ENCODE measurements at regions not wholly inside any gene's neighbourhood (a gene's known extent, or its start where the extent isn't known, plus 50 kb on each side); places are given as distances from the start of the nearest gene placed in this dataset.

DNA sequence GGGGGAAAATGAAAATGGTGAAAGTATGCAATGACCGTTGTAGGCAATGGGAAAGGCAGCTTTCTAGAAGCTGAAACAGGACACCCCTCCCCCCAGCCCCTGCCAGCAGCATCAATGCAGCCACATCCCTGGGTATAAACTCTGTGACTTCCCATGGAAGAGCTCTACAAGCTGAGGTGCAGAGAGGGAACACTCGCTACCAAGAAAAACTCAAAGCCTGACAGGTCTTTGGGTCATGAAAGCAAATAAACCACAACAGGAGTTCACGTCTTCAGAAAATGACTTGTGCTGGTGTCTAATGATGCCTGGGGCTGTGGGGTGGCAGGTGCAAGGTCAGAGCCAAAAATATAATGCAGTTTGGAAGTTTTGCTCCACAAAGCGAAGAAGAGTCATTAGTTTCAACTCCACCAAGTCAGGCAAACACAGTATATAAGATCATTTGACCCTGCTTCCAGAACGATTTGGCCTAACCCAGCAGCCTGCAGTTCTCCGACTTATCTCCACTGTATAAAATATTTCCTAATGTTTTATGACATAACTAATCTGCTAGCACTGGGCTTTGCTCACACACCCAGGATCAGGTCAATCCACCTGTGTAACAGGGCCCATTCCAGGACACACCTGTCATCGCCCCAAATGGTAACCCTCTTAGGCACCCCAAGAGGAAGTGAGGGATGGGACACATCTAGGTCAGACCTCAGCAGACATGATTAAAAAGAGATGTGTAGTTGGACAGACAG lies 102.1 kb downstream of the IRS2 start:
- TF ChIP-seq POLR2A (IDR thresholded peaks at IDR 0.05): no peak
- TF ChIP-seq, protein P1, sequence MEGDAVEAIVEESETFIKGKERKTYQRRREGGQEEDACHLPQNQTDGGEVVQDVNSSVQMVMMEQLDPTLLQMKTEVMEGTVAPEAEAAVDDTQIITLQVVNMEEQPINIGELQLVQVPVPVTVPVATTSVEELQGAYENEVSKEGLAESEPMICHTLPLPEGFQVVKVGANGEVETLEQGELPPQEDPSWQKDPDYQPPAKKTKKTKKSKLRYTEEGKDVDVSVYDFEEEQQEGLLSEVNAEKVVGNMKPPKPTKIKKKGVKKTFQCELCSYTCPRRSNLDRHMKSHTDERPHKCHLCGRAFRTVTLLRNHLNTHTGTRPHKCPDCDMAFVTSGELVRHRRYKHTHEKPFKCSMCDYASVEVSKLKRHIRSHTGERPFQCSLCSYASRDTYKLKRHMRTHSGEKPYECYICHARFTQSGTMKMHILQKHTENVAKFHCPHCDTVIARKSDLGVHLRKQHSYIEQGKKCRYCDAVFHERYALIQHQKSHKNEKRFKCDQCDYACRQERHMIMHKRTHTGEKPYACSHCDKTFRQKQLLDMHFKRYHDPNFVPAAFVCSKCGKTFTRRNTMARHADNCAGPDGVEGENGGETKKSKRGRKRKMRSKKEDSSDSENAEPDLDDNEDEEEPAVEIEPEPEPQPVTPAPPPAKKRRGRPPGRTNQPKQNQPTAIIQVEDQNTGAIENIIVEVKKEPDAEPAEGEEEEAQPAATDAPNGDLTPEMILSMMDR (IDR thresholded peaks at IDR 0.05 in 8 of 11, conservative IDR thresholded peaks at IDR 0.05 in 3 of 11): no peak
- no peak for TF ChIP-seq POLR2AphosphoS5 (IDR thresholded peaks at IDR 0.05)
- Histone ChIP-seq H3K27ac (no peak overlapping the region), H3K27me3 (replicated peaks in 1 of 7) (peaks cover 0 to 38% (median 4%) of the 10 kb centered on the region in 7 donors), H3K9me3 (no peaks in the 10 kb centered on the region), H3K36me3 (no peaks in the 10 kb centered on the region), H3K4me1 (no peaks in the 10 kb centered on the region), H3K4me3 (no peak overlapping the region)
- 71 to 86% (median 80%) methylated on average over 7 of the region's 7 CpGs for whole genome bisulfite sequencing, 5 donors
- intact Hi-C loops (cut with DNase I; ENCODE audit: low total_unique reads): no loop called here
- DNase-seq: no peak

DNA sequence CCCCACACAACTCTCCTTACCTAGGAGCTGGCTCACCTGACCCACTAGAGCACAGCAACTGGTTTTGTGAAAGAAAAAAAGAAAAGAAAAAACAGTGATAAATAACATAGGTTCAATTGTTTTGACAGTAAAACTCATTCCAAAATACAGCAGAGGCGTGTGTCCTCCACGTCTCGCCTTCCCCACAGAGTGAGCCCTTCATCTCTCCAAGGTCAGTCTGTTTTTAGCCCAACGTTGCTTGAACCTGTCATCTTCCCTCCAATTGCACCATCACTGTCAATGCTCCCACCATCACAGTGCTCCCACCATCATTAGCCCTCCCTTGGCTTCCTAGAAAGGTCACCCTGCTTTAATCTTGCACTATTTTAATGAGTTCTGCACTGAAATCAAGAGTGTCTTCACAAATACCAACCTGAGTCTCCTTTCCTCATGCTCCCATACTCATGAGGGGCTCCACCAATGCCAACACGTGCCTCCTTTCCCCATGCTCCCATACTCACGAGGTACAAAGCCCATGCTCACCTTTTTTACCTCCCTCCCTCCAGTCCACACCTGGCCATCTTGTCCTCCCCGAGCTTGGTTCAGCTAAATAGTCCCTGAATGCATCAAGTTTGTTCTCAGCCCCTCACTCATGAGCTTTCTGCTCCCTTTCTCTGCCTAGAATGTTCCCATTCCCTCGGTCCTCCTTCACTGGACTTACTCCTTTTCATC lies 103.7 kb downstream of the IRS2 start:
- WGBS, 5 donors: 74 to 83% (median 79%) methylated on average over 8 of the region's 8 CpGs
- no peak overlapping the region for H3K4me3 ChIP-seq
- TF ChIP-seq POLR2A (IDR thresholded peaks at IDR 0.05) (no peak), POLR2AphosphoS5 (IDR thresholded peaks at IDR 0.05) (no peak)
- TF ChIP-seq, protein P1 (IDR thresholded peaks at IDR 0.05 in 8 of 11, conservative IDR thresholded peaks at IDR 0.05 in 3 of 11): no peak
- DNase-seq: no peak
- H3K4me1 ChIP-seq: no peaks in the 10 kb centered on the region
- peaks cover 0 to 36% (median 4%) of the 10 kb centered on the region in 7 donors for H3K27me3 ChIP-seq (replicated peaks in 1 of 7)
- H3K27ac ChIP-seq: no peak overlapping the region
- no peaks in the 10 kb centered on the region for H3K9me3 ChIP-seq
- H3K36me3 ChIP-seq: no peaks in the 10 kb centered on the region
- intact Hi-C loops (cut with DNase I; ENCODE audit: low total_unique reads): no loop called here

DNA sequence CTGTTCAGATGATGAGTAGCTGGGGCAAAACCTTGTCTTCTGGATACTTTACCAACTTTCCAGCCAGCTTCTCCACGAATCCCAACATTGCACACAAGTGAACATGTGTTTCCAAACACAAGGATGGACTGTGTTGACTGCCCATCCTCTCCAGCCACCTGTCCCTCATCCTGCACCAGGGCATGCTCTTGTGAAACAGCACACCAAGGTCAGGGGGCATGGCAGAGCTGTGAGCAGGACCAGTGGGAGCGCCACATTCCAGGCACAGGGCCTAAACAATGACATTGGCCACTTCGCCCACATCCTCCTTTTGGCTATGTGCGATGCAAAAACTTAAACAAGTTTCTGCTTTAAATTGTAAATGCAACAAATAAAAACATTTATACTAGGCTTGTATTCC lies 105.5 kb downstream of the IRS2 start:
- WGBS, 5 donors: 71 to 93% (median 83%) methylated on average over 4 of the region's 4 CpGs
- H3K4me3 ChIP-seq: no peak overlapping the region
- intact Hi-C loops (cut with DNase I; ENCODE audit: low total_unique reads): no loop called here
- H3K27ac ChIP-seq: no peak overlapping the region
- H3K27me3 ChIP-seq (replicated peaks in 1 of 7): peaks cover 0 to 31% (median under 1%) of the 10 kb centered on the region in 7 donors
- H3K36me3 ChIP-seq: no peaks in the 10 kb centered on the region
- no peak for DNase-seq
- no peaks in the 10 kb centered on the region for H3K9me3 ChIP-seq
- H3K4me1 ChIP-seq: no peaks in the 10 kb centered on the region
- TF ChIP-seq, protein P1 (IDR thresholded peaks at IDR 0.05 in 8 of 11, conservative IDR thresholded peaks at IDR 0.05 in 3 of 11): no peak

DNA sequence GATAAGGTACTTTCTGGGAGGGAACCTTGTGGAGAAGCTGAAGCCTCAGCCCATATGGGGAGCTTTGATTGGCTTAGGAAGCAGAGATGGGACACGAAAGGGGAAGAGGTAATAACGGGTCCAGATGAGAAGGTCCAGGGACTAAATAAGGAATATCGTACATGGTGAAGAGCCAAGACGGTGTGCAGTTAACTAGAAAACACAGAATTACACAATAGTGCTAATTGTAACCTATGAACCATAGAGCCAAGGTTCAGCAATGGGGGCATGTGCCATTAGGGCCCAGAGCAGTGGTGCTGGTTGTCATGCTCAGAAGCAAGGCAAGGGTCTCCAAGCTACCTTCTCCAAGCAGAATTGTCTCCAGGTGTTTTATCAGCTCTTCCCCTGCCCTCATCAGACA lies 106.1 kb downstream of the IRS2 start:
- no peaks in the 10 kb centered on the region for H3K9me3 ChIP-seq
- intact Hi-C loops (cut with DNase I; ENCODE audit: low total_unique reads): no loop called here
- no peaks in the 10 kb centered on the region for H3K4me1 ChIP-seq
- H3K27me3 ChIP-seq (replicated peaks in 1 of 7): peaks cover 0 to 31% (median 0%) of the 10 kb centered on the region in 7 donors
- H3K36me3 ChIP-seq: no peaks in the 10 kb centered on the region
- DNase-seq: no peak
- no peak overlapping the region for H3K4me3 ChIP-seq
- TF ChIP-seq POLR2A (IDR thresholded peaks at IDR 0.05) (no peak), POLR2AphosphoS5 (IDR thresholded peaks at IDR 0.05) (no peak)
- TF ChIP-seq, protein P1 (IDR thresholded peaks at IDR 0.05 in 8 of 11, conservative IDR thresholded peaks at IDR 0.05 in 3 of 11): no peak
- H3K27ac ChIP-seq: no peak overlapping the region
- 85 to 98% (median 91%) methylated on average over 4 of the region's 4 CpGs for WGBS, 5 donors

Measured in spleen (tissue), 11 donors.